Astrocyte (in vitro differentiated cells and primary cell): ENCODE measurements at regions not wholly inside any gene's neighbourhood (a gene's known extent, or its start where the extent isn't known, plus 50 kb on each side); places are given as distances from the start of the nearest gene placed in this dataset.

Source experiments
- DNase-seq: peaks from one replicate; pipeline ENCODE4 v3.0.0-alpha.2; 2010; ENCODE audit warnings: low read depth
- FAIRE-seq: peaks from 2 replicates; lab custom pipeline; 2011; peaks lifted over from hg19 to GRCh38; lab: Jason Lieb, UNC
- H2AFZ ChIP-seq: 2 replicates; pipeline ENCODE4 v1.6.0; 2012; ENCODE audit warnings: low read depth, low read length, inconsistent platforms
- H3K27ac ChIP-seq: 2 replicates; pipeline ENCODE4 v1.5.1; 2011; ENCODE audit warnings: low read depth, low read length, inconsistent platforms
- H3K27me3 ChIP-seq: 2 replicates; pipeline ENCODE4 v1.6.0; 2011; ENCODE audit warnings: low read length, inconsistent platforms; ENCODE audit not compliant: insufficient read depth
- H3K36me3 ChIP-seq: 2 replicates; pipeline ENCODE4 v1.5.1; 2011; ENCODE audit warnings: low read length, inconsistent platforms; ENCODE audit not compliant: insufficient read depth
- H3K4me1 ChIP-seq: 2 replicates; pipeline ENCODE4 v1.5.1; 2011; ENCODE audit warnings: low read length, inconsistent platforms; ENCODE audit not compliant: insufficient read depth
- H3K4me2 ChIP-seq: 2 replicates; pipeline ENCODE4 v1.6.0; 2012; ENCODE audit warnings: low read length, inconsistent platforms
- H3K4me3 ChIP-seq: 2 replicates; pipeline ENCODE4 v1.5.1; 2011; ENCODE audit warnings: low read depth, mild to moderate bottlenecking, low read length, inconsistent platforms; ENCODE audit not compliant: insufficient read depth
- H3K79me2 ChIP-seq: 2 replicates; pipeline ENCODE4 v1.6.0; 2012; ENCODE audit warnings: mild to moderate bottlenecking, low read length, inconsistent platforms; ENCODE audit not compliant: insufficient read depth
- H3K9ac ChIP-seq: 2 replicates; pipeline ENCODE4 v1.6.0; 2012; ENCODE audit warnings: mild to moderate bottlenecking, low read length, inconsistent platforms
- H3K9me3 ChIP-seq: 2 replicates; pipeline ENCODE4 v1.5.1; 2012; ENCODE audit warnings: low read depth, mild to moderate bottlenecking, low read length, inconsistent platforms; ENCODE audit not compliant: insufficient read depth
- H4K20me1 ChIP-seq: 2 replicates; pipeline ENCODE4 v1.6.0; 2012; ENCODE audit warnings: low read length, inconsistent platforms; ENCODE audit not compliant: insufficient read depth
- H3K27ac Mint-ChIP-seq: one replicate; pipeline ENCODE4 v1.8.0; 2021; ENCODE audit warnings: mild to moderate bottlenecking, mixed read lengths; ENCODE audit not compliant: unreplicated experiment
- H3K27me3 Mint-ChIP-seq: one replicate; pipeline ENCODE4 v1.8.0; 2021; ENCODE audit warnings: low read depth, mixed read lengths; ENCODE audit not compliant: unreplicated experiment
- H3K36me3 Mint-ChIP-seq: one replicate; pipeline ENCODE4 v1.8.0; 2021; ENCODE audit warnings: low read depth, mixed read lengths; ENCODE audit not compliant: unreplicated experiment
- H3K4me1 Mint-ChIP-seq: one replicate; pipeline ENCODE4 v1.8.0; 2021; ENCODE audit warnings: low read depth, mixed read lengths; ENCODE audit not compliant: unreplicated experiment
- H3K4me3 Mint-ChIP-seq: one replicate; pipeline ENCODE4 v1.8.0; 2021; ENCODE audit warnings: mild to moderate bottlenecking, moderate library complexity, mixed read lengths; ENCODE audit not compliant: unreplicated experiment
- H3K9me3 Mint-ChIP-seq: one replicate; pipeline ENCODE4 v1.8.0; 2021; ENCODE audit warnings: mild to moderate bottlenecking, mixed read lengths; ENCODE audit not compliant: unreplicated experiment
- EZH2 ChIP-seq: IDR thresholded peaks from 2 replicates; pipeline ENCODE4 v1.6.1; 2012; ENCODE audit warnings: mild to moderate bottlenecking, low read length, inconsistent platforms; ENCODE audit not compliant: insufficient read depth
- TF ChIP-seq, protein P1 (sequence below): IDR thresholded peaks from 2 replicates; pipeline ENCODE4 v1.5.1; 2011; ENCODE audit warnings: low read depth, mild to moderate bottlenecking, inconsistent platforms, low read length, moderate library complexity; ENCODE audit not compliant: insufficient read depth

DNA sequence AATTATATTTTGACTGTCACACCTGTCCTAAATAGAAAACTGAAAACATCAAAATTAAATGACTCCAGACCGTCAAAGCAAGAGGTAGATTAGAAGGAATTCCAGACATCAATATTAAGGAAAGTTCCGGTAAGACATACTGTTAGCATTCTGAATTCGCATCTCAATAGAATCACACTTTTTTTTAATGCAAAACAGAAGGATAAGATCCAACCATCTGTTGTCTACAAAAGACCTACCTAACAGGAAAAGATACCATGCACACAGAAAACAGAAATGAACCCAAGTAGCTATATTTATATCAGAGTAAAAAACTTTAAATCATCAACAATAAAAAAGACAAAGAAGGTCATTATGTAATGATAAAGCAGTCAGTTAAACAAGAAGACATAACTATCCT, 145.0 kb downstream of the TMX3 start:
- no peak overlapping the region for H3K4me3 ChIP-seq
- H4K20me1 ChIP-seq: no peaks in the 10 kb centered on the region
- Mint-ChIP-seq H3K4me1 (no peaks in the 10 kb centered on the region), H3K27ac (no peak overlapping the region), H3K4me3 (no peak overlapping the region), H3K27me3 (no peaks in the 10 kb centered on the region), H3K9me3 (peaks cover 3% of the 10 kb centered on the region), H3K36me3 (no peaks in the 10 kb centered on the region)
- no peaks in the 10 kb centered on the region for H3K4me1 ChIP-seq
- no peak overlapping the region for H3K4me2 ChIP-seq
- no peak for TF ChIP-seq EZH2
- TF ChIP-seq, protein P1, sequence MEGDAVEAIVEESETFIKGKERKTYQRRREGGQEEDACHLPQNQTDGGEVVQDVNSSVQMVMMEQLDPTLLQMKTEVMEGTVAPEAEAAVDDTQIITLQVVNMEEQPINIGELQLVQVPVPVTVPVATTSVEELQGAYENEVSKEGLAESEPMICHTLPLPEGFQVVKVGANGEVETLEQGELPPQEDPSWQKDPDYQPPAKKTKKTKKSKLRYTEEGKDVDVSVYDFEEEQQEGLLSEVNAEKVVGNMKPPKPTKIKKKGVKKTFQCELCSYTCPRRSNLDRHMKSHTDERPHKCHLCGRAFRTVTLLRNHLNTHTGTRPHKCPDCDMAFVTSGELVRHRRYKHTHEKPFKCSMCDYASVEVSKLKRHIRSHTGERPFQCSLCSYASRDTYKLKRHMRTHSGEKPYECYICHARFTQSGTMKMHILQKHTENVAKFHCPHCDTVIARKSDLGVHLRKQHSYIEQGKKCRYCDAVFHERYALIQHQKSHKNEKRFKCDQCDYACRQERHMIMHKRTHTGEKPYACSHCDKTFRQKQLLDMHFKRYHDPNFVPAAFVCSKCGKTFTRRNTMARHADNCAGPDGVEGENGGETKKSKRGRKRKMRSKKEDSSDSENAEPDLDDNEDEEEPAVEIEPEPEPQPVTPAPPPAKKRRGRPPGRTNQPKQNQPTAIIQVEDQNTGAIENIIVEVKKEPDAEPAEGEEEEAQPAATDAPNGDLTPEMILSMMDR: no peak
- DNase-seq (no peak), FAIRE-seq (no peak)
- no peak overlapping the region for H2AFZ ChIP-seq
- no peaks in the 10 kb centered on the region for H3K27me3 ChIP-seq
- no peaks in the 10 kb centered on the region for H3K79me2 ChIP-seq
- H3K36me3 ChIP-seq: no peaks in the 10 kb centered on the region
- no peak overlapping the region for H3K27ac ChIP-seq
- H3K9me3 ChIP-seq: no peaks in the 10 kb centered on the region
- H3K9ac ChIP-seq: no peak overlapping the region

DNA sequence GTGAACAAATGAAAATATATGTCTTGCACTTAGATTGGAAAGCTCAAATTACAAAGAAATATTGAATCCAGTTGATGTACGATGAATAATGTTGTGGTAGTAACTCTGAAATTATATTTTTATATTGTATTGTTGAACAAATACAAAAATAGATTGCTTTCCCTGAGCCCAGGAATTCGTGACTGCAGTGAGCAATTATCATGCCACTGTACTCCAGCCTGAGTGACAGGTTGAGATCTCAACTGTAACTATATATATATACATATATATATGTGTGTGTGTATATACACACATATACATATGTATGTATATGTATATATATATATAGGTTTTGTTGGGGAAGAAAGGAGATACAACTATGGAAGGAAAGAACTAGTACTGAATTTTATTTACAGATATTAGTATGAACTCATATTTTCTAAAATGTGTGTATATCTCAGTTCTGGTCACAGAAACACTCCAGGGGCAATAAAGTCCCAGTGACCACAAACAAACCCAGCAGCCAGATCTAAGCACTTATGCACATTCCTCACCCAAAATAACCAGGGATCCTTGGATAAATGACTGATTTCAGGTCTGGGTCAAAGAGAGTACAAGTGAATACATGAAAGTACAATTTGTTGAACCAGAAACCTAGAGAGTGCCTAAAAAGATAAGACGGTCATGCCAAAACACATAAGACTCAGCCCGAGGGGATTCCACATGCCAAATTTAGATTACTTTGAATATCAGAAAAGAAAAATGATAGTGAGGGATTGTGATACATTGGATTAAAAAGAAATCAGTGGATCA, 146.3 kb downstream of the TMX3 start:
- Mint-ChIP-seq H3K36me3 (no peaks in the 10 kb centered on the region), H3K9me3 (peaks cover 3% of the 10 kb centered on the region)

More for the DNA sequence above, 146.3 kb downstream of the TMX3 start:
- Histone ChIP-seq H3K4me2 (no peak overlapping the region), H4K20me1 (no peaks in the 10 kb centered on the region), H3K27me3 (no peaks in the 10 kb centered on the region), H3K9me3 (no peaks in the 10 kb centered on the region), H3K27ac (no peak overlapping the region), H3K4me3 (no peak overlapping the region), H3K79me2 (no peaks in the 10 kb centered on the region), H3K9ac (no peak overlapping the region), H3K36me3 (no peaks in the 10 kb centered on the region), H2AFZ (no peak overlapping the region), H3K4me1 (no peaks in the 10 kb centered on the region)
- H3K27ac Mint-ChIP-seq: no peak overlapping the region
- DNase-seq (peak; percentile 14), FAIRE-seq (no peak)
- H3K4me3 Mint-ChIP-seq: no peak overlapping the region
- no peaks in the 10 kb centered on the region for H3K27me3 Mint-ChIP-seq
- H3K4me1 Mint-ChIP-seq: no peaks in the 10 kb centered on the region
- TF ChIP-seq, protein P1: no peak
- TF ChIP-seq EZH2: no peak
